Astrocyte of the cerebellum (primary cell): ENCODE measurements at regions not wholly inside any gene's neighbourhood (a gene's known extent, or its start where the extent isn't known, plus 50 kb on each side); places are given as distances from the start of the nearest gene placed in this dataset.

Experiments used
- DNase-seq: peaks from one replicate; pipeline ENCODE4 v3.0.0-alpha.2; 2011; ENCODE audit warnings: low read depth
- H3K4me3 ChIP-seq: 2 replicates; pipeline ENCODE4 v1.5.1; 2011; ENCODE audit warnings: mild to moderate bottlenecking, low read depth, low read length, moderate library complexity
- CTCF ChIP-seq: IDR thresholded peaks from 2 replicates; pipeline ENCODE4 v1.5.1; 2012; ENCODE audit warnings: low read length, low read depth, moderate library complexity, mild to moderate bottlenecking; ENCODE audit errors: missing control alignments
- in situ Hi-C: cut with HindIII; loops from 2 replicates; pipeline ENCODE4 v1.10.0; 2017; ENCODE audit warnings: low sequenced_read_pairs

GRCh38 chr3:18239674-18240073 lies 185.5 kb downstream of the SATB1 start:
- in situ Hi-C loops: loop anchor here (10.0 kb wide), 1 partner anchor 65 kb away; no protein-coding TSS in a partner anchor
- TF ChIP-seq CTCF: no peak
- no peak for DNase-seq
- H3K4me3 ChIP-seq: no peak overlapping the region

GRCh38 chr3:18238746-18239331 lies 186.3 kb downstream of the SATB1 start:
- DNase-seq: peak; percentile 72
- no peak for TF ChIP-seq CTCF
- in situ Hi-C loops: no loop called here
- no peak overlapping the region for H3K4me3 ChIP-seq

- no peak for TF ChIP-seq CTCF
- no peak for DNase-seq
- no peak overlapping the region for H3K4me3 ChIP-seq
- in situ Hi-C loops: no loop called here
Measured at GRCh38 chr3:18238332-18238731, 186.8 kb downstream of the SATB1 start.

- TF ChIP-seq CTCF: no peak
- no peak overlapping the region for H3K4me3 ChIP-seq
- in situ Hi-C loops: no loop called here
- DNase-seq: peak; percentile 31
Measured at GRCh38 chr3:18237251-18238005, 187.7 kb downstream of the SATB1 start.

- no peak overlapping the region for H3K4me3 ChIP-seq
- DNase-seq: no peak
- no peak for TF ChIP-seq CTCF
- in situ Hi-C loops: no loop called here
Measured at GRCh38 chr3:18236726-18237125, 188.4 kb downstream of the SATB1 start.

GRCh38 chr3:18234717-18235335 lies 190.3 kb downstream of the SATB1 start:
- in situ Hi-C loops: no loop called here
- DNase-seq: no peak
- TF ChIP-seq CTCF: no peak

More at GRCh38 chr3:18234717-18235335, 190.3 kb downstream of the SATB1 start:
- no peak overlapping the region for H3K4me3 ChIP-seq
